Cardiac muscle cell (in vitro differentiated cells and primary cell): ENCODE measurements at regions not wholly inside any gene's neighbourhood (a gene's known extent, or its start where the extent isn't known, plus 50 kb on each side); places are given as distances from the start of the nearest gene placed in this dataset.
"Not testable (repeated sequence)": the region's sequence is repeated elsewhere in the genome, so short reads cannot be mapped to it uniquely, and the experiment has no call there.

Experiments
- DNase-seq, 2 donors: peaks; one replicate each; pipeline versions ENCODE4 v3.0.0 to v3.0.0-alpha.2; 2010 to 2017; ENCODE audit warnings: low read depth in 1 of 2, low spot score in 1 of 2
- H3K27ac ChIP-seq: fragments of 200-600 bp; sonication (generic); 2 replicates; pipeline ENCODE4 v1.5.1; 2016
- H3K27me3 ChIP-seq: fragments of 200-600 bp; sonication (generic); 2 replicates; pipeline ENCODE4 v1.6.0; 2016; ENCODE audit warnings: control low read depth
- H3K36me3 ChIP-seq: fragments of 200-600 bp; sonication (generic); 2 replicates; pipeline ENCODE4 v1.5.1; 2016; ENCODE audit warnings: control low read depth
- H3K4me1 ChIP-seq: fragments of 200-600 bp; sonication (generic); 2 replicates; pipeline ENCODE4 v1.8.1; 2017; ENCODE audit warnings: low read depth, mild to moderate bottlenecking, mixed run types
- H3K4me3 ChIP-seq: fragments of 200-600 bp; sonication (generic); 2 replicates; pipeline ENCODE4 v1.5.1; 2016; ENCODE audit warnings: mild to moderate bottlenecking
- H3K9me3 ChIP-seq: fragments of 200-600 bp; sonication (generic); 2 replicates; pipeline ENCODE4 v1.5.1; 2017; ENCODE audit warnings: low read depth, mild to moderate bottlenecking, control low read depth
- CTCF ChIP-seq: IDR thresholded peaks from 2 replicates; pipeline ENCODE4 v1.5.1; 2012; ENCODE audit warnings: low read depth, mild to moderate bottlenecking, low read length

- no peaks in the 10 kb centered on the region for H3K9me3 ChIP-seq
- H3K4me1 ChIP-seq: peaks cover 5% of the 10 kb centered on the region
- no peaks in the 10 kb centered on the region for H3K36me3 ChIP-seq
- no peak overlapping the region for H3K4me3 ChIP-seq
- no peak for TF ChIP-seq CTCF
- H3K27ac ChIP-seq: no peak overlapping the region
- no peak for DNase-seq
- no peaks in the 10 kb centered on the region for H3K27me3 ChIP-seq
Measured at GRCh38 chr7:17560516-17560915, 262.1 kb downstream of the AHR start.

- Histone ChIP-seq H3K4me3 (no peak overlapping the region), H3K4me1 (peaks cover 5% of the 10 kb centered on the region), H3K9me3 (no peaks in the 10 kb centered on the region)
Measured at GRCh38 chr7:17560966-17561365, 262.5 kb downstream of the AHR start.

GRCh38 chr7:17564678-17565212 lies 266.3 kb downstream of the AHR start:
- Histone ChIP-seq H3K4me3 (no peak overlapping the region), H3K36me3 (no peaks in the 10 kb centered on the region), H3K27me3 (no peaks in the 10 kb centered on the region), H3K4me1 (no peaks in the 10 kb centered on the region), H3K27ac (no peak overlapping the region), H3K9me3 (no peaks in the 10 kb centered on the region)
- TF ChIP-seq CTCF: no peak
- peak in 1 of 2 donors; percentile 16 for DNase-seq

More at GRCh38 chr7:17560966-17561365, 262.5 kb downstream of the AHR start:
- Histone ChIP-seq H3K36me3 (no peaks in the 10 kb centered on the region), H3K27me3 (no peaks in the 10 kb centered on the region), H3K27ac (no peak overlapping the region)
- TF ChIP-seq CTCF: no peak
- no peak for DNase-seq

- H3K4me1 ChIP-seq: no peaks in the 10 kb centered on the region
- H3K27ac ChIP-seq: no peak overlapping the region
- no peaks in the 10 kb centered on the region for H3K36me3 ChIP-seq
- TF ChIP-seq CTCF: no peak
- no peak overlapping the region for H3K4me3 ChIP-seq
- peak in 1 of 2 donors; percentile 73 for DNase-seq
- no peaks in the 10 kb centered on the region for H3K27me3 ChIP-seq
- no peaks in the 10 kb centered on the region for H3K9me3 ChIP-seq
Measured at GRCh38 chr7:17580141-17580540, 281.7 kb downstream of the AHR start.

- DNase-seq: no peak
- Histone ChIP-seq H3K4me3 (no peak overlapping the region), H3K36me3 (no peaks in the 10 kb centered on the region), H3K27me3 (no peaks in the 10 kb centered on the region), H3K9me3 (no peaks in the 10 kb centered on the region), H3K27ac (no peak overlapping the region), H3K4me1 (no peaks in the 10 kb centered on the region)
- no peak for TF ChIP-seq CTCF
Measured at GRCh38 chr7:17580856-17581255, 282.4 kb downstream of the AHR start.

- DNase-seq: no peak
- Histone ChIP-seq H3K36me3 (no peaks in the 10 kb centered on the region), H3K4me1 (no peaks in the 10 kb centered on the region), H3K9me3 (no peaks in the 10 kb centered on the region), H3K4me3 (no peak overlapping the region), H3K27ac (no peak overlapping the region), H3K27me3 (no peaks in the 10 kb centered on the region)
- no peak for TF ChIP-seq CTCF
Measured at GRCh38 chr7:17581301-17581700, 282.8 kb downstream of the AHR start.

GRCh38 chr7:17582696-17583095 lies 284.2 kb downstream of the AHR start:
- not testable (repeated sequence) for H3K27me3 ChIP-seq, H3K27ac ChIP-seq, H3K36me3 ChIP-seq, H3K4me3 ChIP-seq, H3K4me1 ChIP-seq, H3K9me3 ChIP-seq
- DNase-seq: peak in 1 of 2 donors; percentile 19
